HepG2 (cell line): ENCODE measurements at regions not wholly inside any gene's neighbourhood (a gene's known extent, or its start where the extent isn't known, plus 50 kb on each side); places are given as distances from the start of the nearest gene placed in this dataset.

ENCODE experiments used
- ELF4 ChIP-seq: sonication (generic); formaldehyde crosslinking; IDR thresholded peaks from 2 replicates; pipeline ENCODE4 v1.5.0; 2020; ENCODE audit warnings: missing genetic modification reagents, mild to moderate bottlenecking, moderate library complexity, borderline replicate concordance
- HDAC6 ChIP-seq: fragments of 200-600 bp; sonication (generic); IDR thresholded peaks from 2 replicates; pipeline ENCODE4 v1.7.0; 2017; ENCODE audit warnings: mild to moderate bottlenecking, antibody characterized with exemption, low read length, low read depth
- MEIS1 ChIP-seq: sonication (generic); formaldehyde crosslinking; IDR thresholded peaks from 2 replicates; pipeline ENCODE4 v1.9.0; 2021; ENCODE audit warnings: mild to moderate bottlenecking, missing genetic modification reagents, moderate library complexity, borderline replicate concordance
- POLR2A ChIP-seq, 2 experiments: IDR thresholded peaks; 2 replicates each; pipeline ENCODE4 v1.6.1; 2011; ENCODE audit warnings: low read depth in 2 of 2, low read length in 2 of 2, mild to moderate bottlenecking in 1 of 2, moderate library complexity in 1 of 2; ENCODE audit not compliant: insufficient read depth in 1 of 2
- POLR2AphosphoS5 ChIP-seq: IDR thresholded peaks from 2 replicates; pipeline ENCODE4 v1.6.1; 2012; ENCODE audit warnings: low read depth, low read length
- RELA ChIP-seq: sonication (generic); formaldehyde crosslinking; IDR thresholded peaks from 2 replicates; pipeline ENCODE4 v1.4.0; 2020; ENCODE audit warnings: missing genetic modification reagents
- SP1 ChIP-seq, 2 experiments: fragments of 450-650 bp in 1 of 2; sonication (generic) in 1 of 2; formaldehyde crosslinking in 1 of 2; IDR thresholded peaks; 2 replicates each; pipeline versions ENCODE4 v1.4.0 to v1.6.1; 2016 to 2020; ENCODE audit warnings: missing genetic modification reagents in 1 of 2
- TF ChIP-seq, protein P1 (sequence below): sonication (generic); formaldehyde crosslinking; conservative IDR thresholded peaks from 2 replicates; pipeline ENCODE4 v1.5.0; 2020; ENCODE audit warnings: missing genetic modification reagents
- TF ChIP-seq, protein P2 (sequence below): sonication (generic); formaldehyde crosslinking; IDR thresholded peaks from 2 replicates; pipeline ENCODE4 v1.4.0; 2020; ENCODE audit warnings: missing genetic modification reagents, borderline replicate concordance

DNA sequence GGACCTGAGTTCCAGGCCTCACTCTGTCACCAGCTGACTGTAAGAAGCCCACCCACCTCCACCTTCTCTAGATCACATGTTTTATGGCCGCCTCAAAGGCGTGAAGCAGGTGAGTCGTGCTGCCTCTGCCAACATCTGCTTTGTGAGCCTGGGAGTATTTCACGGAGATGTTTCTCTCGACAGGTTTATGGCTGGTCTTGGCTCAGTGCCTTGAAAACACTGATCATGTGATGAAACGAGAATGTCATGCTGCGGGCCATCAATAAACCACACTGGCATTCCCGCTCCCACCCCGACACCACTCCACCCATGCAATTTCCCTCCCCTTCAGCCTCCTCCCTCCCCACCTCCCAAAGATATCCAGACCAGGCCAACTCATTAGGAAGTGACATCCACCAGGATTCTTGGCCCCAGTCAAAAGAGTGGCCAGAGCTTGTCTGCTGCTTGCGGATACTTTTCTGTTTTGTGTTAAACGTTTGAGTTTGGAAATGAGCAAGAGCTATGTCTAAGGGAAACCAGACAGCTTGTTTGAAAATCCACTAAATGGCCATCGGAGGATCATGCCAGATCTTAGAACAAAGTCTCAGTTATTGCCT lies 53.8 kb upstream of the NTF3 start:
- TF ChIP-seq, protein P1, sequence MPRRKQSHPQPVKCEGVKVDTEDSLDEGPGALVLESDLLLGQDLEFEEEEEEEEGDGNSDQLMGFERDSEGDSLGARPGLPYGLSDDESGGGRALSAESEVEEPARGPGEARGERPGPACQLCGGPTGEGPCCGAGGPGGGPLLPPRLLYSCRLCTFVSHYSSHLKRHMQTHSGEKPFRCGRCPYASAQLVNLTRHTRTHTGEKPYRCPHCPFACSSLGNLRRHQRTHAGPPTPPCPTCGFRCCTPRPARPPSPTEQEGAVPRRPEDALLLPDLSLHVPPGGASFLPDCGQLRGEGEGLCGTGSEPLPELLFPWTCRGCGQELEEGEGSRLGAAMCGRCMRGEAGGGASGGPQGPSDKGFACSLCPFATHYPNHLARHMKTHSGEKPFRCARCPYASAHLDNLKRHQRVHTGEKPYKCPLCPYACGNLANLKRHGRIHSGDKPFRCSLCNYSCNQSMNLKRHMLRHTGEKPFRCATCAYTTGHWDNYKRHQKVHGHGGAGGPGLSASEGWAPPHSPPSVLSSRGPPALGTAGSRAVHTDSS (CRISPR knock-in tag) = no peak
- no peak for TF ChIP-seq HDAC6
- no peak for TF ChIP-seq SP1 (IDR thresholded peaks at IDR 0.05)
- TF ChIP-seq SP1 (CRISPR knock-in tag; IDR thresholded peaks at IDR 0.05) = no peak
- TF ChIP-seq, protein P2, sequence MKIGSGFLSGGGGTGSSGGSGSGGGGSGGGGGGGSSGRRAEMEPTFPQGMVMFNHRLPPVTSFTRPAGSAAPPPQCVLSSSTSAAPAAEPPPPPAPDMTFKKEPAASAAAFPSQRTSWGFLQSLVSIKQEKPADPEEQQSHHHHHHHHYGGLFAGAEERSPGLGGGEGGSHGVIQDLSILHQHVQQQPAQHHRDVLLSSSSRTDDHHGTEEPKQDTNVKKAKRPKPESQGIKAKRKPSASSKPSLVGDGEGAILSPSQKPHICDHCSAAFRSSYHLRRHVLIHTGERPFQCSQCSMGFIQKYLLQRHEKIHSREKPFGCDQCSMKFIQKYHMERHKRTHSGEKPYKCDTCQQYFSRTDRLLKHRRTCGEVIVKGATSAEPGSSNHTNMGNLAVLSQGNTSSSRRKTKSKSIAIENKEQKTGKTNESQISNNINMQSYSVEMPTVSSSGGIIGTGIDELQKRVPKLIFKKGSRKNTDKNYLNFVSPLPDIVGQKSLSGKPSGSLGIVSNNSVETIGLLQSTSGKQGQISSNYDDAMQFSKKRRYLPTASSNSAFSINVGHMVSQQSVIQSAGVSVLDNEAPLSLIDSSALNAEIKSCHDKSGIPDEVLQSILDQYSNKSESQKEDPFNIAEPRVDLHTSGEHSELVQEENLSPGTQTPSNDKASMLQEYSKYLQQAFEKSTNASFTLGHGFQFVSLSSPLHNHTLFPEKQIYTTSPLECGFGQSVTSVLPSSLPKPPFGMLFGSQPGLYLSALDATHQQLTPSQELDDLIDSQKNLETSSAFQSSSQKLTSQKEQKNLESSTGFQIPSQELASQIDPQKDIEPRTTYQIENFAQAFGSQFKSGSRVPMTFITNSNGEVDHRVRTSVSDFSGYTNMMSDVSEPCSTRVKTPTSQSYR (CRISPR knock-in tag) = no peak
- TF ChIP-seq POLR2A (IDR thresholded peaks at IDR 0.05; ENCODE audit: insufficient read depth in 1 of 2, low read depth in 2 of 2, low read length in 2 of 2) = no peak
- no peak for TF ChIP-seq ELF4 (CRISPR knock-in tag)
- TF ChIP-seq RELA (CRISPR knock-in tag) = no peak
- no peak for TF ChIP-seq MEIS1 (CRISPR knock-in tag)
- TF ChIP-seq POLR2AphosphoS5 = no peak
